ENCODE measurements at regions not wholly inside any gene's neighbourhood (a gene's known extent, or its start where the extent isn't known, plus 50 kb on each side); places are given as distances from the start of the nearest gene placed in this dataset.

GRCh38 chr20:52614051-52614863, 357.9 kb upstream of the TSHZ2 start:
- Histone ChIP-seq H3K27me3 (no peaks in the 10 kb centered on the region), H3K4me2 (no peak overlapping the region)
- H3K4me3 Mint-ChIP-seq, result no peak overlapping the region

GRCh38 chr20:52612046-52612632, 360.0 kb upstream of the TSHZ2 start:
- Histone ChIP-seq H3K4me2 (no peak overlapping the region), H3K4me1 (no peaks in the 10 kb centered on the region), H2AFZ (replicated peaks) (no peak overlapping the region), H3K4me3 (no peak overlapping the region), H3K27me3 (no peaks in the 10 kb centered on the region), H3K9ac (no peak overlapping the region), H3K79me2 (ENCODE audit: low read depth) (no peaks in the 10 kb centered on the region), H3F3A (ENCODE audit: low read depth) (no peaks in the 10 kb centered on the region), H3K9me3 (ENCODE audit: low read depth) (no peaks in the 10 kb centered on the region), H3K27ac (no peak overlapping the region), H3K36me3 (no peaks in the 10 kb centered on the region), H4K20me1 (ENCODE audit: low read depth) (no peaks in the 10 kb centered on the region)
- Mint-ChIP-seq H3K9me3 (no peaks in the 10 kb centered on the region), H3K36me3 (no peaks in the 10 kb centered on the region), H3K27me3 (ENCODE audit: insufficient read depth, low read depth) (peaks cover 5% of the 10 kb centered on the region), H3K4me3 (no peak overlapping the region), H3K4me1 (peaks cover 13% of the 10 kb centered on the region), H3K27ac (no peak overlapping the region)
- TF ChIP-seq EZH2phosphoT487 (IDR thresholded peaks at IDR 0.05) (no peak), CTCF (IDR thresholded peaks at IDR 0.05) (no peak), EZH2 (IDR thresholded peaks at IDR 0.05) (no peak)
- DNase-seq (ENCODE audit: low spot score), result no peak

More at GRCh38 chr20:52614051-52614863, 357.9 kb upstream of the TSHZ2 start:
- TF ChIP-seq CTCF (IDR thresholded peaks at IDR 0.05), result no peak
- no peak for TF ChIP-seq EZH2phosphoT487 (IDR thresholded peaks at IDR 0.05)
- no peak for TF ChIP-seq EZH2 (IDR thresholded peaks at IDR 0.05)
- H3K9ac ChIP-seq, result no peak overlapping the region
- DNase-seq (ENCODE audit: low spot score), result no peak
- no peaks in the 10 kb centered on the region for H3K36me3 ChIP-seq
- Mint-ChIP-seq H3K27ac (no peak overlapping the region), H3K9me3 (no peaks in the 10 kb centered on the region), H3K27me3 (ENCODE audit: insufficient read depth, low read depth) (peaks cover 5% of the 10 kb centered on the region), H3K36me3 (no peaks in the 10 kb centered on the region), H3K4me1 (peaks cover 26% of the 10 kb centered on the region)
- H3K4me3 ChIP-seq, result no peak overlapping the region
- no peak overlapping the region for H3K27ac ChIP-seq
- no peak overlapping the region for H2AFZ ChIP-seq (replicated peaks)
- H3K9me3 ChIP-seq (ENCODE audit: low read depth), result no peaks in the 10 kb centered on the region
- H3K79me2 ChIP-seq (ENCODE audit: low read depth), result no peaks in the 10 kb centered on the region
- H3F3A ChIP-seq (ENCODE audit: low read depth), result no peaks in the 10 kb centered on the region
- H4K20me1 ChIP-seq (ENCODE audit: low read depth), result no peaks in the 10 kb centered on the region
- no peaks in the 10 kb centered on the region for H3K4me1 ChIP-seq

- Histone ChIP-seq H3K4me3 (no peak overlapping the region), H3K4me1 (no peaks in the 10 kb centered on the region), H3K4me2 (no peak overlapping the region), H3K9me3 (ENCODE audit: low read depth) (no peaks in the 10 kb centered on the region), H3K27ac (no peak overlapping the region), H3K9ac (no peak overlapping the region), H4K20me1 (ENCODE audit: low read depth) (no peaks in the 10 kb centered on the region), H3K36me3 (no peaks in the 10 kb centered on the region), H3K79me2 (ENCODE audit: low read depth) (no peaks in the 10 kb centered on the region), H2AFZ (replicated peaks) (no peak overlapping the region), H3K27me3 (no peaks in the 10 kb centered on the region), H3F3A (ENCODE audit: low read depth) (no peaks in the 10 kb centered on the region)
- Mint-ChIP-seq H3K9me3 (no peaks in the 10 kb centered on the region), H3K27ac (no peak overlapping the region), H3K4me1 (no peaks in the 10 kb centered on the region), H3K36me3 (no peaks in the 10 kb centered on the region), H3K27me3 (ENCODE audit: insufficient read depth, low read depth) (peaks cover 5% of the 10 kb centered on the region), H3K4me3 (no peak overlapping the region)
- TF ChIP-seq EZH2phosphoT487 (IDR thresholded peaks at IDR 0.05), result no peak
- TF ChIP-seq EZH2 (IDR thresholded peaks at IDR 0.05), result no peak
- DNase-seq (ENCODE audit: low spot score), result no peak
Observed at GRCh38 chr20:52610749-52611148, 361.4 kb upstream of the TSHZ2 start.
